NCI-H82 treated with DMSO at 0.1 percent for 48 hours (cell line): ENCODE measurements at regions not wholly inside any gene's neighbourhood (a gene's known extent, or its start where the extent isn't known, plus 50 kb on each side); places are given as distances from the start of the nearest gene placed in this dataset.
"Not testable (repeated sequence)": the region's sequence is repeated elsewhere in the genome, so short reads cannot be mapped to it uniquely, and the experiment has no call there.

Experiments used
- DNase-seq: peaks from one replicate; lab custom pipeline; 2025; ENCODE audit not compliant: unreplicated experiment; lab: John Stamatoyannopoulos, UW

DNA sequence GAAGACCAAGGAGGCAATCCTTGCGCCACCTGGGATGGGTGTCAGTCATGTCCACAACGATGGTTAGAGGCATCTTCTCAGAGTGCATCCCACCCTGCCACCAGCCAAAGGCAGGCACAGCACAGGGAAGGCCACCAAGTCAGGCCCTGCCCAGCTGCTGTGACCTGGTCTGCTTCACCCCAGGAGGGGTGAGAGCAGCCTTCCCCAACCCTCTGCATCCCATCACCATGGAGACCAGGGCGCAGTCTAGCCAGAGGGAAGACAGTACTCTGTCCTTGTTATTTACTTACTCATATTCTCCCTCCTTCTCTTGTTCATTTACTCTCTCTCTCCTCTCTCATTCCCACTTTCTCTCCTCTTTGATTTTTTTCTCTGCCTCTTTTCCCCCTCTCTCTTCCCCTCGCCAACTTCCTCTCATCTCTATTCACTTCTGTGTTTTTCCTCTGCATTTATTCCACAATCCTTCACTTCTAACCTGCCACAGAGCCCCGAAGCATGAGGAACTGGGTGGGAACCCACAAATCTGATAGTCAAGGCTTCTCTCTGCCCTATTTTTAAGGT lies 749.4 kb downstream of the UQCRFS1 start:
- no peak for DNase-seq

GRCh38 chr19:28457620-28458019 lies 755.3 kb downstream of the UQCRFS1 start:
- DNase-seq: no peak

DNA sequence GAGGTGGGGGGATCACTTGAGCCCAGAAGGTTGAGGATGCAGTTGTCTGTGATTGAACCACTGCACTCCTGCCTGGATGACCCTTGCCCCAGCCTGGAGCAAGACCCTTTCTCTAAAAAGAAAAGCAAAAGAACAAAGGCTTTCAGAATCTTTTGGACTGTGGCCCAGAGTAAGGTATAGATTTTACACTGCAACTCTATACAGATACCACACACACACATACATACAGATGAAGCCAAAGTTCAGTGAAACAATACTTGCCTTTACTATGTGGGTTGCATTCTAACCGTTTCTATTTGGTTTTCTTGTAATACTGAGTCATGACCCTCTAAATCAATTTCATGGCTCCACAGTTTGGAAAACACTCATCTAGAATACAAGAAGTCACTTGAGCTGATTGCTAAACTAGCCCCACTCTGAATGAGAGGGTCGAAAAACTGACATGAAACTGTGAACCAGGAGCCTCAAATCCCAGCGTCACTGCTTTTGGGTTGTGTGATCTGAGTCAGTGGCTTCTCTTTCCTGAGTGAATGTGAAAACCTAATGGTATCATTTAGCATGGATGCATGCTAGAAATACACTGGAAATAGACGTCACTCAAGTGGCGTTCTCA lies 756.1 kb downstream of the UQCRFS1 start:
- DNase-seq: no peak

- no peak for DNase-seq
Observed at GRCh38 chr19:28456252-28456651, 756.7 kb downstream of the UQCRFS1 start.

DNA sequence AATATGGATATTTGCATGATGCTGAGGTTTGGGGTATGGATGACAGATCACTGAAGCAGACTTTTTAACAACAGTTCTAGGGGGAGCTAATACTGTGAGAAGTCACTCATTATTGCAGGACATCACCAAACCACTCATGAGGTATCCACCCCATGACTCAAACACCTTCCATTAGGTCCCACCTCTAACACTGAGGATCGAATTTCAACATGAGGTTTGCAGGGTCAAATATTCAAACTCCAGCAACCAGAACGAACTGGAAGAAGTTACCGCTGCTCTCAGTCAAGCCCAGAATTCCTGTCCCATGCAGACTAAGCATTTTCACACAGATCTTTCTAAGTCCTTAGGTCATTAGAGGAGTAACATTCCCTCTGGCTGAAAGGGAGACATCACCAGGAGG lies 758.9 kb downstream of the UQCRFS1 start:
- DNase-seq: no peak

- DNase-seq: no peak
Observed at GRCh38 chr19:28453420-28453819, 759.5 kb downstream of the UQCRFS1 start.

DNA sequence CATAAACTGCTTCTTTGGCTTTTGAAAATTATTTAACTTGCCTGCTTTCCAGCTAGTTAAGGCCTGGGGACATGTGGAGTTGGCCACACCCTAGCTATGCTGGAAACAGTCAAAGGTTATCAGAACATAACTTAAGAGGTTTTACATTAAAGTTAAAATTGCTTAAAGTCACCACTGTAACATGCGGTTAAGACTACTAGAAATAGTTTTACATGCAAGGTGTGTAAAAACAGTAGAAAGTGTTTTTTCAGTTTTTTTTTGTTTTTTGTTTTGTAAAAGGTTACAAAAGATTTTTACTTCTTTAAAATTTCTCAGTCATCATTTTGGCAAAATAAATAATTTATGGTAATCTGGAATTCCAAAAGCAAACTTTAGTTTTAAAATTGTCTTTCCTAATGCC lies 763.1 kb downstream of the UQCRFS1 start:
- no peak for DNase-seq

- no peak for DNase-seq
Observed at GRCh38 chr19:28446511-28446910, 766.4 kb downstream of the UQCRFS1 start.

DNA sequence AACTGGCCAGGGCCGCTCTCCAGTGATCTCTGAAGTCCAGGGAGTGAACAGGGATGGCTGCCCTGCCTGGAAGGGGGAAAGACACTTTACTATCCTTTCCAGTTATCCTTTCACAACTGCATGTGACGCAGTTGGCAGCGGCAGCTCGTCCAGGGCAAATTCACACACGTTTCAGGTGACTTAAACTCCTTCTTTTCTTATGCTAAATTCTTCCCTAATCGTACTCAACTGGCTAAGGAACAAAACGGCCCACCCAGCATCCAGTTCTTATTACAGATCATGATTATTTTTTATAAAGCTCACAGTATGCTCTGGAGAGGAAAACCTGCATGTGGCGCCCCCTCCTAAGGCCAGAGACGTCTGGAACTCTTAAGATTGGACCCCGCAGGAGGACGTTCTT lies 767.1 kb downstream of the UQCRFS1 start:
- no peak for DNase-seq

- no peak for DNase-seq
Observed at GRCh38 chr19:28444362-28444761, 768.6 kb downstream of the UQCRFS1 start.

- no peak for DNase-seq
Observed at GRCh38 chr19:28443361-28443760, 769.6 kb downstream of the UQCRFS1 start.

DNA sequence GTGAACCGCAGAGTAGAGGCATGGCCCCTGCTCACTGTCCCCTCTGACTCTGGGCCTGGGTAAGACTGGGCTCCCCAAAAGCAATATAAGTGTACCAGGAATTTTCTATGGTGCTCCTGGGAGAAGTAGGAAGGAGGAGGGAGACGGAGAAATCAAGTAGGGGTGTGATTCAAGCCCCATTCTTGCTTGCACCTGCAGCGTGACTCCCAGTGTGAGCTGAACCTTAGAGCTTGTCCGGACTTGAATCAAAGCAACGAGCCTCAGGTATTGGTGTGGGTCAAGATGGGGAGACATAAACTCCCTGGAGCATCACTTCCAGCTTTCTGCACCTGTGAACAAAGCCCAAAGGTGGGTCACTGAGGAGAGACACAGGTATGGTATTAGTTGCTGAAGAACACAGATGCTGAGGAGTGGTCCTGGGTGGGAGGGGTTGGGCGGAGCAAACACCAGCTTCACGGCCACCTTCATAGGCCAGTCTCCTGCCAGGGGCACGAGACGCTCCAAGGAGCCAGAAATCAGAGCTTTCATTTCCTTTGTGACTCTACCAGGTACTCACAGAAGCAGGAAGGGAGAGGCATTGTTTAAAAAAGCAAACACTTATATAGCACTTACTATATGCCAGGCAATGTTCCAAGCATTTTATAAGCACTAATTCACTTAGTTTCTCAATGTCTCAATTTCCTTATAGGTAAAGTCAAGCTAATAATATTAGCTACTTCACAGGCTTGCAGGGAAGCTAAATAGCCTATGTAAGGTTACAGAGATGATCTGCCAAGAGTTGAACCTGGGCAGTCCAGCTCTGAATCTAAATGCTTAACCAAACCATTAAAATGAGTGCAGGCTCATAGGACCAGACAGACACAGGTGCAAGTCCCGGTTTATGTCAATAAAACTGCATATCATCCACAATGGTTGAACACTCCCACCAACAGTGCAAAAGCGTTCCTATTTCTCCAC lies 775.3 kb downstream of the UQCRFS1 start:
- DNase-seq: no peak

GRCh38 chr19:28436320-28436719 lies 776.6 kb downstream of the UQCRFS1 start:
- DNase-seq: no peak

- no peak for DNase-seq
Observed at GRCh38 chr19:28435551-28436271, 777.2 kb downstream of the UQCRFS1 start.

DNA sequence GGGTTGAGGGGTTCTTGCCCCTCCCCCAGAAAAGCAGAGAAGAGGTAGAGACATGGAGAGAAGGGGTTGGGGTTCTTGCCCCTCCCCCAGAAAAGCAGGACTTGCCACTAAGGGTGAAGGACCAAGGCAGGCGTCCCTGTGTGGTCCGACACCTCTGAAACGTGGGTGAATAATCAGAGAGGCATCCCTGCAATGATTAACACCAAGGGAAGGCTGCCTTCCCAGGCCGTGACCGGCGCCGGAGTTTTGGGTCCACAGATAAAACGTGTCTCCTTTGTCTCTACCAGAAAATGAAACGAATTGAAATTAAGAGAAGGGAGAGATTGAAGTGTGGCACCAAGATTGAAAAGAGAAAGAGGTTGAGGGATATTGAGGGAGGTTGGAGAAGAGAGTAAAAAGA lies 778.2 kb downstream of the UQCRFS1 start:
- DNase-seq: not testable (repeated sequence)

- DNase-seq: not testable (repeated sequence)
Observed at GRCh38 chr19:28434365-28434764, 778.6 kb downstream of the UQCRFS1 start.

DNA sequence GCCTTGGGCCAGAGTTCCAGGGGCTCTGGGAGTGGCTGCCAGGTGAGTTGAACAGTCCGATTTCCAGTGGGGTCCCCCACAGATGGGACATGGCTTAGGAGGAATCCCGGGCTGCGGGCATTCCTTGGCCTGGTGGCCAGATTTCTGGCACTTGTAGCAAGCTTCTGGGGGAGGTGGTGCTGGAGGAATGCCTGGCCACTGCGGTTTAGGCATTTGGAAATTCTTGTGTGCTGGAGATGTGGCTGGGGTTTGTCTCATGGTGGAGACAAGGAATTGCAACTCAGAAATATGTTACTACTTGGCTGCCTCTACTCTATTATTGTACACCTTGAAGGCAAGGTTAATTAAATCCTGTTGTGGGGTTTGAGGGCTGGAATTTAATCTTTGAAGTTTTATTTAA lies 779.8 kb downstream of the UQCRFS1 start:
- not testable (repeated sequence) for DNase-seq

GRCh38 chr19:28430214-28430613 lies 782.7 kb downstream of the UQCRFS1 start:
- no peak for DNase-seq

- DNase-seq: no peak
Observed at GRCh38 chr19:28429356-28429755, 783.6 kb downstream of the UQCRFS1 start.

- no peak for DNase-seq
Observed at GRCh38 chr19:28428663-28429348, 784.1 kb downstream of the UQCRFS1 start.
